SK-N-SH treated with all-trans-retinoic acid at 6 μM for 48 hours (cell line): ENCODE measurements at regions not wholly inside any gene's neighbourhood (a gene's known extent, or its start where the extent isn't known, plus 50 kb on each side); places are given as distances from the start of the nearest gene placed in this dataset.

Source experiments
- ATAC-seq: fragments of 200-7000 bp; cut with Tn5 transposase; 3 replicates; pipeline ENCODE4 v1.9.1; 2020; ENCODE audit warnings: mild to moderate bottlenecking, moderate library complexity
- ARNTL ChIP-seq: fragments of 450-650 bp; formaldehyde crosslinking; IDR thresholded peaks from 2 replicates; pipeline ENCODE4 v1.5.0; 2020; ENCODE audit warnings: low read depth, mild to moderate bottlenecking, moderate library complexity, borderline replicate concordance
- BACH2 ChIP-seq: fragments of 250-450 bp; sonication (Bioruptor Pico); IDR thresholded peaks from 2 replicates; pipeline ENCODE4 v1.9.0; 2021; ENCODE audit warnings: mild to moderate bottlenecking, borderline replicate concordance
- CREB5 ChIP-seq: fragments of 250-450 bp; sonication (Bioruptor Pico); IDR thresholded peaks from 2 replicates; pipeline ENCODE4 v1.5.1; 2020; ENCODE audit warnings: low read depth, mild to moderate bottlenecking, moderate library complexity
- CSDC2 ChIP-seq: fragments of 250-450 bp; sonication (Bioruptor Pico); IDR thresholded peaks from 2 replicates; pipeline ENCODE4 v1.5.0; 2020; ENCODE audit warnings: mild to moderate bottlenecking, moderate library complexity
- ESRRG ChIP-seq: fragments of 250-450 bp; sonication (Bioruptor Pico); IDR thresholded peaks from 2 replicates; pipeline ENCODE4 v1.6.1; 2021; ENCODE audit warnings: mild to moderate bottlenecking
- ISL1 ChIP-seq: fragments of 250-450 bp; sonication (Bioruptor Pico); IDR thresholded peaks from 2 replicates; pipeline ENCODE4 v2.1.2; 2022; ENCODE audit warnings: mild to moderate bottlenecking, moderate library complexity
- OSR1 ChIP-seq: fragments of 250-450 bp; sonication (Bioruptor Pico); IDR thresholded peaks from 2 replicates; pipeline ENCODE4 v1.8.0; 2022; ENCODE audit warnings: moderate library complexity, mild to moderate bottlenecking, inconsistent platforms
- PPARA ChIP-seq: fragments of 250-450 bp; sonication (Bioruptor Pico); IDR thresholded peaks from 2 replicates; pipeline ENCODE4 v1.5.0; 2020; ENCODE audit warnings: mild to moderate bottlenecking, borderline replicate concordance
- SNAI2 ChIP-seq: fragments of 250-450 bp; sonication (Bioruptor Pico); IDR thresholded peaks from 2 replicates; pipeline ENCODE4 v1.5.0; 2020; ENCODE audit warnings: mild to moderate bottlenecking, moderate library complexity
- TCF4 ChIP-seq: fragments of 250-450 bp; sonication (Bioruptor Pico); IDR thresholded peaks from 2 replicates; pipeline ENCODE4 v1.8.0; 2021; ENCODE audit warnings: mild to moderate bottlenecking, moderate library complexity, borderline replicate concordance
- TOX ChIP-seq: fragments of 250-450 bp; sonication (Bioruptor Pico); IDR thresholded peaks from 2 replicates; pipeline ENCODE4 v1.8.0; 2021; ENCODE audit warnings: mild to moderate bottlenecking, moderate library complexity, borderline replicate concordance
- TSHZ2 ChIP-seq: fragments of 250-450 bp; sonication (Bioruptor Pico); IDR thresholded peaks from 2 replicates; pipeline ENCODE4 v1.5.0; 2020; ENCODE audit warnings: mild to moderate bottlenecking, moderate library complexity
- ZFP3 ChIP-seq: fragments of 250-450 bp; sonication (Bioruptor Pico); IDR thresholded peaks from 2 replicates; pipeline ENCODE4 v1.5.0; 2020; ENCODE audit warnings: mild to moderate bottlenecking, moderate library complexity
- ZFP30 ChIP-seq: fragments of 450-650 bp; formaldehyde crosslinking; IDR thresholded peaks from 2 replicates; pipeline ENCODE4 v1.5.0; 2022; ENCODE audit warnings: mild to moderate bottlenecking, moderate library complexity
- ZNF565 ChIP-seq: fragments of 450-650 bp; formaldehyde crosslinking; conservative IDR thresholded peaks from 2 replicates; pipeline ENCODE4 v1.5.0; 2020; ENCODE audit warnings: low read depth, mild to moderate bottlenecking, moderate library complexity
- ZNF70 ChIP-seq: fragments of 450-650 bp; formaldehyde crosslinking; IDR thresholded peaks from 2 replicates; pipeline ENCODE4 v1.5.0; 2020; ENCODE audit warnings: mild to moderate bottlenecking, moderate library complexity
- TF ChIP-seq, protein P1 (sequence below): fragments of 250-450 bp; sonication (Bioruptor Pico); IDR thresholded peaks from 2 replicates; pipeline ENCODE4 v1.8.0; 2021; ENCODE audit warnings: low read depth, mild to moderate bottlenecking, moderate library complexity, borderline replicate concordance
- TF ChIP-seq, protein P2 (sequence below): fragments of 250-450 bp; sonication (Bioruptor Pico); IDR thresholded peaks from 2 replicates; pipeline ENCODE4 v1.8.0; 2020; ENCODE audit warnings: mild to moderate bottlenecking, moderate library complexity, borderline replicate concordance

DNA sequence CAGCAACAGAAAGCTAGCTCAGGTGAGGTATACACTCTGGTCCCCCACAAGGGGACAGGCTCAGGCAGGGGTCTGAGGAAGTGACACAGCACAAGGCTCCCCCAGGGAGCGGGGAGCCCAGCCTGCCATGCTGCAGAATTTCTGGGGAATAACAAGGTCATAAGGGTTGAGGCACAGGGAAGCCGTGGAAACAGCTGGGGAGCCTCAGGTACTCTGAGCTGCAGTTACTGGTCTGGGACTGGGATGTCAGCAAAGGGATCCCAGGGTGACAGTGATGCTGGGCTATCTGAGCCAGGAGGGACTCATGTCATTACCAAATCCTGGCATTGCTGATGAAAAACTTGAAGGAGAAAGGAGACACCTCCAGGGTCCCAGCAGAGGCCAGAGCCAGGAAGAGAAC, 64.4 kb upstream of the NANOS1 start:
- no peak for ATAC-seq
- TF ChIP-seq ISL1 = no peak
- no peak for TF ChIP-seq ESRRG
- TF ChIP-seq ZNF565 = no peak
- TF ChIP-seq CREB5 (CRISPR knock-in tag) = no peak
- TF ChIP-seq, protein P1, sequence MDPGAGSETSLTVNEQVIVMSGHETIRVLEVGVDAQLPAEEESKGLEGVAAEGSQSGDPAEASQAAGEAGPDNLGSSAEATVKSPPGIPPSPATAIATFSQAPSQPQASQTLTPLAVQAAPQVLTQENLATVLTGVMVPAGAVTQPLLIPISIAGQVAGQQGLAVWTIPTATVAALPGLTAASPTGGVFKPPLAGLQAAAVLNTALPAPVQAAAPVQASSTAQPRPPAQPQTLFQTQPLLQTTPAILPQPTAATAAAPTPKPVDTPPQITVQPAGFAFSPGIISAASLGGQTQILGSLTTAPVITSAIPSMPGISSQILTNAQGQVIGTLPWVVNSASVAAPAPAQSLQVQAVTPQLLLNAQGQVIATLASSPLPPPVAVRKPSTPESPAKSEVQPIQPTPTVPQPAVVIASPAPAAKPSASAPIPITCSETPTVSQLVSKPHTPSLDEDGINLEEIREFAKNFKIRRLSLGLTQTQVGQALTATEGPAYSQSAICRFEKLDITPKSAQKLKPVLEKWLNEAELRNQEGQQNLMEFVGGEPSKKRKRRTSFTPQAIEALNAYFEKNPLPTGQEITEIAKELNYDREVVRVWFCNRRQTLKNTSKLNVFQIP = no peak
- TF ChIP-seq, all 23 proteins: peak for 0

GRCh38 chr10:118965645-118966044, 63.9 kb upstream of the NANOS1 start:
- no peak for TF ChIP-seq ESRRG
- no peak for TF ChIP-seq ZFP30
- TF ChIP-seq CSDC2 (CRISPR knock-in tag) = no peak
- TF ChIP-seq ISL1 = no peak
- TF ChIP-seq TOX (CRISPR knock-in tag) = no peak
- no peak for TF ChIP-seq OSR1 (CRISPR knock-in tag)
- no peak for TF ChIP-seq CREB5 (CRISPR knock-in tag)
- no peak for TF ChIP-seq SNAI2 (CRISPR knock-in tag)
- no peak for TF ChIP-seq ZNF565
- TF ChIP-seq BACH2 (CRISPR knock-in tag) = no peak
- no peak for TF ChIP-seq ZNF70 (CRISPR knock-in tag)
- no peak for TF ChIP-seq PPARA (CRISPR knock-in tag)
- no peak for TF ChIP-seq ZFP3 (CRISPR knock-in tag)
- TF ChIP-seq, protein P1 = no peak
- ATAC-seq = no peak

GRCh38 chr10:118966076-118966849, 63.3 kb upstream of the NANOS1 start:
- peak; percentile 22; the same call in 1 of the 3 replicates for ATAC-seq
- TF ChIP-seq CSDC2 (CRISPR knock-in tag) (no peak), TOX (CRISPR knock-in tag) (no peak), ZNF565 (no peak), CREB5 (CRISPR knock-in tag) (no peak), ARNTL (CRISPR knock-in tag) (no peak), SNAI2 (CRISPR knock-in tag) (no peak), TSHZ2 (CRISPR knock-in tag) (no peak), ZFP3 (CRISPR knock-in tag) (no peak), TCF4 (CRISPR knock-in tag) (no peak), ZFP30 (no peak), ESRRG (no peak)
- TF ChIP-seq, protein P2, sequence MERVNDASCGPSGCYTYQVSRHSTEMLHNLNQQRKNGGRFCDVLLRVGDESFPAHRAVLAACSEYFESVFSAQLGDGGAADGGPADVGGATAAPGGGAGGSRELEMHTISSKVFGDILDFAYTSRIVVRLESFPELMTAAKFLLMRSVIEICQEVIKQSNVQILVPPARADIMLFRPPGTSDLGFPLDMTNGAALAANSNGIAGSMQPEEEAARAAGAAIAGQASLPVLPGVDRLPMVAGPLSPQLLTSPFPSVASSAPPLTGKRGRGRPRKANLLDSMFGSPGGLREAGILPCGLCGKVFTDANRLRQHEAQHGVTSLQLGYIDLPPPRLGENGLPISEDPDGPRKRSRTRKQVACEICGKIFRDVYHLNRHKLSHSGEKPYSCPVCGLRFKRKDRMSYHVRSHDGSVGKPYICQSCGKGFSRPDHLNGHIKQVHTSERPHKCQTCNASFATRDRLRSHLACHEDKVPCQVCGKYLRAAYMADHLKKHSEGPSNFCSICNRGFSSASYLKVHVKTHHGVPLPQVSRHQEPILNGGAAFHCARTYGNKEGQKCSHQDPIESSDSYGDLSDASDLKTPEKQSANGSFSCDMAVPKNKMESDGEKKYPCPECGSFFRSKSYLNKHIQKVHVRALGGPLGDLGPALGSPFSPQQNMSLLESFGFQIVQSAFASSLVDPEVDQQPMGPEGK (CRISPR knock-in tag) = no peak
